ENCODE measurements at regions not wholly inside any gene's neighbourhood (a gene's known extent, or its start where the extent isn't known, plus 50 kb on each side); places are given as distances from the start of the nearest gene placed in this dataset.

DNA sequence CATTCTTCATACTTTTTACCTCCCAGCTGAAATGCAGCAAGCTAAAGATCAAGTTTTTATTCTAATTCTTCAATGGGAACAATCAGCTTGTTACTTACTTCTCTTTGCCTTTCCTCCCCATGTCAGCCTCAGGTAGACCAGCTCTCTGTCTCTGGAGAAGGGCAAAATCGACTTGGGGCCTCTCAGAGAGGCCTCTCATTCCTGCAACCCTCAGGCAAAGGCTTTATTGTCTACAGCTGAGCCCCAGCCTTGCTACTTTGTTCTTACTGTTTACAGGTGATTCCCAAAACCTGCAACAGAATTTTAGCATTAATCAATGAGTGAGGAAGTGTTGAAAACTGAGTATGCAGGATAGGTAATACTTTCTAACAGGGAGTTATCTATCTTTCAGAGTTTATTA is 148.6 kb downstream of the KIF2B start:
- CTCF ChIA-PET, result no interaction called here
- POLR2A ChIA-PET, result no interaction called here
- no peak for DNase-seq (ENCODE audit: extremely low spot score)
- TF ChIP-seq, protein P1, sequence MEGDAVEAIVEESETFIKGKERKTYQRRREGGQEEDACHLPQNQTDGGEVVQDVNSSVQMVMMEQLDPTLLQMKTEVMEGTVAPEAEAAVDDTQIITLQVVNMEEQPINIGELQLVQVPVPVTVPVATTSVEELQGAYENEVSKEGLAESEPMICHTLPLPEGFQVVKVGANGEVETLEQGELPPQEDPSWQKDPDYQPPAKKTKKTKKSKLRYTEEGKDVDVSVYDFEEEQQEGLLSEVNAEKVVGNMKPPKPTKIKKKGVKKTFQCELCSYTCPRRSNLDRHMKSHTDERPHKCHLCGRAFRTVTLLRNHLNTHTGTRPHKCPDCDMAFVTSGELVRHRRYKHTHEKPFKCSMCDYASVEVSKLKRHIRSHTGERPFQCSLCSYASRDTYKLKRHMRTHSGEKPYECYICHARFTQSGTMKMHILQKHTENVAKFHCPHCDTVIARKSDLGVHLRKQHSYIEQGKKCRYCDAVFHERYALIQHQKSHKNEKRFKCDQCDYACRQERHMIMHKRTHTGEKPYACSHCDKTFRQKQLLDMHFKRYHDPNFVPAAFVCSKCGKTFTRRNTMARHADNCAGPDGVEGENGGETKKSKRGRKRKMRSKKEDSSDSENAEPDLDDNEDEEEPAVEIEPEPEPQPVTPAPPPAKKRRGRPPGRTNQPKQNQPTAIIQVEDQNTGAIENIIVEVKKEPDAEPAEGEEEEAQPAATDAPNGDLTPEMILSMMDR (IDR thresholded peaks at IDR 0.05; ENCODE audit: control extremely low read depth, extremely low read depth, low read depth, missing control alignments), result no peak

DNA sequence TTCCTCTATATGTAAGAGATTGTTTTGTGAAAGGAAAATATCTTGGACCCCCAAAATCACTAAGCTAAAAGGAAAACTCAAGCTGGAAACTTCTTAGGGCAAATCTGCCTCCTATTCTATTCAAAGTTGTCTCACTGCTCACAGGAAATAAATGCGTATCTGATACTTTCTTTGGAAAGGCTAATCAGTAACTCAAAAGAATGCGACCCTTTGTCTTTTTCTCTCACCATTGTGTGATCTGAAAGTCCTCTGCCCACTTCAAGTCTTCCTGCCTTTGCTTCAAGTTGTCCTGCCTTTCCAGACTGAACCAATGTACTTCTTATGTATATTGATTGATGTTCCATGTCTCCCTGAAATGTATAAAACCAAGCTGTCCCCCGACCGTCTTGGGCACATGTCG is 157.3 kb downstream of the KIF2B start:
- ChIA-PET CTCF (interaction anchor here (1.0 kb wide), 1 partner anchor 11 kb away, joined by 3 read pairs; no protein-coding TSS in a partner anchor), POLR2A (no interaction called here)
- no peak for DNase-seq (ENCODE audit: extremely low spot score)
- TF ChIP-seq, protein P1 (IDR thresholded peaks at IDR 0.05; ENCODE audit: control extremely low read depth, extremely low read depth, low read depth, missing control alignments), result no peak

DNA sequence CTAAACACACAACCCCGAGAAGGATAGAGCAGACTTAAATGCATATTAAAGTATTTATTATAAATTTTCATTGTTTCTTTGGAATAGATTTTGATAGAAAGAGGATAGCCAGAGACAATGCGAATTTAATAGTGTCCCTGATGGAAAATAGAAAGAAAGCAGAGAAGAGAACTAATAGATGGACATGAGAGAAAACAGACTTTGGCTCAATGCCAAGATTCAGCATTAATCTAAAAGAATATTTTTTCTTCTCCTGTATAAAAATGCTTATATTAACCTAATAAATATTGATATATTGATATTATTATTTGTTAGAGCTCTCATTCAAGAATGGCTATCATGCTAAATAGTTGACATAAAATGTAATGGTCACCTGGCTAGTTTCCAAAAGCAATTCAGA is 173.4 kb downstream of the KIF2B start:
- ChIA-PET CTCF (no interaction called here), POLR2A (no interaction called here)
- TF ChIP-seq, protein P1 (IDR thresholded peaks at IDR 0.05; ENCODE audit: control extremely low read depth, extremely low read depth, low read depth, missing control alignments), result no peak
- DNase-seq (ENCODE audit: extremely low spot score), result no peak

DNA sequence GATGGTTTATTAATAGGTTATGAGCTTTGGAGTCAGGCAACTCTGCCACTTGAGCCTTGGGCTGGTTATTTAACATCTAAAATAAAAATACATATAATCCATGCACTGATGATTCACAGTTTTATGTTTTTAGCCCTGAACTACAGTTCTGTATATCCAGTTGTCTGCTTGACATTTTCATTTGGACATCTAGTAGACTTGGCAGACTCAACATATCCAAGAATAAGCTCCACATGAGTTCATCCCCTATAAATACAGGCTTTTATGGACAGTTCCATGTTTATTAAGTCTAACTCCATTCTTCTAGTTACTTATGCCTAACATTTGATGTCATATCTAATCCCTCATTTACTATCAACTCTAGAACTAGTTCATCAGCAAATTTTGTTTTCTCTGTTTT is 174.2 kb downstream of the KIF2B start:
- DNase-seq (ENCODE audit: extremely low spot score), result no peak
- CTCF ChIA-PET, result no interaction called here
- TF ChIP-seq, protein P1 (IDR thresholded peaks at IDR 0.05; ENCODE audit: control extremely low read depth, extremely low read depth, low read depth, missing control alignments), result no peak
- POLR2A ChIA-PET, result no interaction called here

DNA sequence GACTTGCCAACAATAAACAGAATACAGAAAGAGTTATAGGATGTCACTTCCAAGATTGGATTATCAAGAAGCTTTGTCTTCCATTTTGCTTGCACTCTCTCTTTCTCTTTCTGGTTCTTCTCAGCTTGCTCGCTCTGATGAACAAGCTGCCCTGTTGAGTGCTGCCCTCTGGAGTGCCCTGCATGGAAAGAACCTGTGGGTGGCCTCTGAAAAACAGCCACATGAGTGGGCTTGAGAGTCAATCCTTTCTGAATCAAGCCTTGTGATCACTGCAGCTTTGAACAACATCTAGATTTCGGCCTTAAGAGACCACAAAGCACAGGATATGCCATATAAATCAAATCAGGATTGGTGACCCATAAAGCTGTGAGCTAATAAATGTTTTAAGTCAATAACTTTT is 185.1 kb downstream of the KIF2B start:
- no peak for DNase-seq (ENCODE audit: extremely low spot score)
- CTCF ChIA-PET, result interaction anchor here (1.5 kb wide), 1 partner anchor 16 kb away, joined by 4 read pairs; no protein-coding TSS in a partner anchor
- POLR2A ChIA-PET, result no interaction called here
- TF ChIP-seq, protein P1 (IDR thresholded peaks at IDR 0.05; ENCODE audit: control extremely low read depth, extremely low read depth, low read depth, missing control alignments), result no peak

DNA sequence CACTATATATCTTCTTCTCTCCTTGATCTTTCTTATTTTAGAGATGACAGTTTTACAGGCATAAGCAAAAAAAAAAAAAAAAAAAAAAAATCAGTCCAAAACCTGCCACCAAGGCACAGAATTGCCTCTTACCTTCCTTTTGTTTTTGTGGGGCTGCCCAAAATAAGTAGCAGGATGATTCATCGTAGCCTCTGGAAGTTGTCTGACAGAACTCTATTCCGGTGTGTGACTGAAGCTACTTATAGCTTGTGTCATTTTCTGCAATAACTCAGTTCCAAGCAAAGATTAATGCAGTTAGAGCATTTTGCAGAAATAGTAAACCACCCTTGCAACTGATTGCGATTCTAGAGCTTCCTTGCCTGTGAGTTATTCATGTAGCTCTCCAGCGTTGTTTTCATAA is 186.8 kb downstream of the KIF2B start:
- ChIA-PET POLR2A (no interaction called here), CTCF (no interaction called here)
- TF ChIP-seq, protein P1 (IDR thresholded peaks at IDR 0.05; ENCODE audit: control extremely low read depth, extremely low read depth, low read depth, missing control alignments), result no peak
- DNase-seq (ENCODE audit: extremely low spot score), result no peak

DNA sequence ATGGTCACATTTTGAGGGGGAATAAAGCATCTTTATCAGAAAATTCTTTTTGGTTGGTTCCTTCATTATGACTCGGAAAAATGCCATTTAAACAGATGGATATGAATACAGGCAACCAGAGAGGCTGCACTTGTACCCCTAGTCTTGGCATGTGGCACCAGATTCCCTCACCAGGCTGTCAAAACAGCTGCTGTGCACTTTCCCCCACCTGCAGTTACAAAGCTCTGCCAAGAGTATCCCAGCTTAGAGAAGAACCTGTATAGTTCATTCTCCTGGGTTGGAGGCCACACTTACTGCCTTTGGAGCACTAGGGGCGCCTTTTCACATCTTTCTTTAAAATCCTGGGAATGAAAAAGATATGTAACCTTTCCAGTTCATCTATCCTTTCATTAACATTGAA is 190.3 kb downstream of the KIF2B start:
- CTCF ChIA-PET, result no interaction called here
- no peak for DNase-seq (ENCODE audit: extremely low spot score)
- POLR2A ChIA-PET, result no interaction called here
- TF ChIP-seq, protein P1 (IDR thresholded peaks at IDR 0.05; ENCODE audit: control extremely low read depth, extremely low read depth, low read depth, missing control alignments), result no peak

All from GM10248 (cell line).